Peyer's patch (tissue), 4 donors: ENCODE measurements at regions not wholly inside any gene's neighbourhood (a gene's known extent, or its start where the extent isn't known, plus 50 kb on each side); places are given as distances from the start of the nearest gene placed in this dataset.
"Not testable (repeated sequence)": the region's sequence is repeated elsewhere in the genome, so short reads cannot be mapped to it uniquely, and the experiment has no call there.

Source experiments
- DNase-seq, 3 donors: peaks; one replicate each; pipeline ENCODE4 v3.0.0-alpha.2; 2017 to 2019
- H3K27ac ChIP-seq, 4 donors: fragments of 200-600 bp; sonication (generic); one replicate each; pipeline ENCODE4 v1.5.1; 2016 to 2019
- H3K27me3 ChIP-seq, 2 donors: fragments of 200-600 bp; sonication (generic); one replicate each; pipeline ENCODE4 v1.5.1; 2019
- H3K36me3 ChIP-seq, 3 donors: fragments of 200-600 bp; sonication (generic); one replicate each; pipeline ENCODE4 v1.5.1; 2016 to 2019
- H3K4me1 ChIP-seq, 4 donors: fragments of 200-600 bp; sonication (generic); one replicate each; pipeline ENCODE4 v1.5.1; 2016 to 2019
- H3K4me3 ChIP-seq, 4 donors: fragments of 200-600 bp; sonication (generic); 1 replicate in 3 of 4; 2 replicates in 1 of 4; pipeline ENCODE4 v1.5.1; 2016 to 2019; ENCODE audit warnings: mild to moderate bottlenecking in 1 of 4
- H3K9me3 ChIP-seq, 4 donors: fragments of 200-600 bp; sonication (generic); one replicate each; pipeline ENCODE4 v1.5.1; 2016 to 2019; ENCODE audit warnings: mild to moderate bottlenecking in 1 of 4
- CTCF ChIP-seq, 6 experiments: fragments of 450-650 bp in 4 of 6; fragments of 200-600 bp in 2 of 6; sonication (generic) in 1 of 6; IDR thresholded peaks; one replicate each; pipeline ENCODE4 v1.5.1; 2017 to 2019; ENCODE audit warnings: antibody characterized with exemption in 6 of 6, mild to moderate bottlenecking in 3 of 6, moderate library complexity in 1 of 6
- POLR2A ChIP-seq, 2 donors: fragments of 450-650 bp; IDR thresholded peaks; one replicate each; pipeline ENCODE4 v1.5.1; 2017; ENCODE audit warnings: antibody characterized with exemption in 2 of 2, mild to moderate bottlenecking in 2 of 2, moderate library complexity in 2 of 2

GRCh38 chr7:94307399-94308048 lies 87.2 kb upstream of the COL1A2 start:
- DNase-seq = no peak
- no peak overlapping the region for H3K4me3 ChIP-seq

GRCh38 chr7:94311515-94311914 lies 83.2 kb upstream of the COL1A2 start:
- no peaks in the 10 kb centered on the region for H3K9me3 ChIP-seq
- no peaks in the 10 kb centered on the region for H3K4me1 ChIP-seq
- H3K4me3 ChIP-seq = no peak overlapping the region
- no peak for TF ChIP-seq POLR2A (IDR thresholded peaks at IDR 0.05)
- TF ChIP-seq CTCF (IDR thresholded peaks at IDR 0.05) = no peak
- H3K36me3 ChIP-seq = no peaks in the 10 kb centered on the region
- H3K27me3 ChIP-seq = no peaks in the 10 kb centered on the region
- H3K27ac ChIP-seq = no peak overlapping the region
- no peak for DNase-seq

More at GRCh38 chr7:94307399-94308048, 87.2 kb upstream of the COL1A2 start:
- TF ChIP-seq POLR2A (IDR thresholded peaks at IDR 0.05) = no peak
- TF ChIP-seq CTCF (IDR thresholded peaks at IDR 0.05) = no peak
- Histone ChIP-seq H3K27ac (no peak overlapping the region), H3K27me3 (no peaks in the 10 kb centered on the region), H3K9me3 (no peaks in the 10 kb centered on the region), H3K36me3 (no peaks in the 10 kb centered on the region), H3K4me1 (no peaks in the 10 kb centered on the region)

GRCh38 chr7:94313926-94314325 lies 80.8 kb upstream of the COL1A2 start:
- DNase-seq = no peak
- no peaks in the 10 kb centered on the region for H3K9me3 ChIP-seq
- no peak for TF ChIP-seq CTCF (IDR thresholded peaks at IDR 0.05)
- no peak for TF ChIP-seq POLR2A (IDR thresholded peaks at IDR 0.05)

GRCh38 chr7:94314413-94315410 lies 80.0 kb upstream of the COL1A2 start:
- no peaks in the 10 kb centered on the region for H3K9me3 ChIP-seq
- no peak for DNase-seq
- no peak overlapping the region for H3K27ac ChIP-seq
- no peak overlapping the region for H3K4me3 ChIP-seq
- TF ChIP-seq POLR2A (IDR thresholded peaks at IDR 0.05) (no peak), CTCF (IDR thresholded peaks at IDR 0.05) (no peak)
- no peaks in the 10 kb centered on the region for H3K4me1 ChIP-seq
- H3K36me3 ChIP-seq = no peaks in the 10 kb centered on the region
- H3K27me3 ChIP-seq = no peaks in the 10 kb centered on the region

More at GRCh38 chr7:94313926-94314325, 80.8 kb upstream of the COL1A2 start:
- no peak overlapping the region for H3K4me3 ChIP-seq
- H3K27ac ChIP-seq = no peak overlapping the region
- H3K27me3 ChIP-seq = no peaks in the 10 kb centered on the region
- no peaks in the 10 kb centered on the region for H3K36me3 ChIP-seq
- H3K4me1 ChIP-seq = no peaks in the 10 kb centered on the region

- not testable (repeated sequence) for H3K9me3 ChIP-seq, H3K4me1 ChIP-seq, H3K27ac ChIP-seq, H3K27me3 ChIP-seq, DNase-seq, H3K36me3 ChIP-seq, H3K4me3 ChIP-seq
Measured at GRCh38 chr7:94321138-94321537, 73.6 kb upstream of the COL1A2 start.

- no peak for DNase-seq
- Histone ChIP-seq H3K4me1 (no peaks in the 10 kb centered on the region), H3K27ac (no peak overlapping the region)
Measured at GRCh38 chr7:94323844-94324243, 70.9 kb upstream of the COL1A2 start.

More at GRCh38 chr7:94323844-94324243, 70.9 kb upstream of the COL1A2 start:
- H3K4me3 ChIP-seq = no peak overlapping the region
- no peak for TF ChIP-seq CTCF (IDR thresholded peaks at IDR 0.05)
- no peak for TF ChIP-seq POLR2A (IDR thresholded peaks at IDR 0.05)
- H3K36me3 ChIP-seq = no peaks in the 10 kb centered on the region
- peaks cover 0 to 8% (median 0%) of the 10 kb centered on the region in 4 donors for H3K9me3 ChIP-seq
- no peaks in the 10 kb centered on the region for H3K27me3 ChIP-seq
